ENCODE measurements at regions not wholly inside any gene's neighbourhood (a gene's known extent, or its start where the extent isn't known, plus 50 kb on each side); places are given as distances from the start of the nearest gene placed in this dataset.

DNA sequence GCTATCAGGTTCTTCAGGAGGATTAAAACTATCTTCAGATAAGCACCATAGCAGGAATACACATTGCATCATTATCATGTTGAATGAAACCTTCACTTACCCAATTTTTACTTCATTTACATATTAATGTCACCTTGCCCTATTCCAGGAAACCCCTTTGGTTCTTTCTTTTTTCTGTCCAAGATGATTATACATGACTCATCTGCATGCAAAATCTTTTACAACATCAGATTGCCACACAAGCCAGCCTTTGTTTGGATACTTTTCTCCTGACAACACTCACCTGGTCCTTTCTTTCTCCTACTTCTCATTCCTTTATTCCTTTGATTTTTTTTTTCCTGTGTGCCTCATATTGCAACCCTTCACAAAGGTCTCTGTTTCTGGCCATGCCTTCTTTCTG, 200.5 kb upstream of the POU3F2 start:
- H3K4me2 ChIP-seq (ENCODE audit: low read depth, low read length, poor library complexity, severe bottlenecking), result no peak overlapping the region
- H3K9me3 ChIP-seq (ENCODE audit: insufficient read depth, low read depth, low read length), result no peaks in the 10 kb centered on the region
- H3K4me3 ChIP-seq (ENCODE audit: low read length, poor library complexity, severe bottlenecking), result no peak overlapping the region
- no peaks in the 10 kb centered on the region for H3K79me2 ChIP-seq (ENCODE audit: insufficient read depth, low read length)
- no peaks in the 10 kb centered on the region for H3F3A ChIP-seq (ENCODE audit: low read depth)
- TF ChIP-seq EZH2phosphoT487 (IDR thresholded peaks at IDR 0.05; ENCODE audit: borderline replicate concordance) (no peak), CTCF (conservative IDR thresholded peaks at IDR 0.05; ENCODE audit: low read length) (no peak)
- no peak overlapping the region for H2AFZ ChIP-seq (ENCODE audit: low read length)
- no peak overlapping the region for H3K9ac ChIP-seq (ENCODE audit: low read depth, low read length, poor library complexity, severe bottlenecking)
- H4K20me1 ChIP-seq (ENCODE audit: insufficient read depth, low read length, poor library complexity, severe bottlenecking), result no peaks in the 10 kb centered on the region
- no peaks in the 10 kb centered on the region for H3K9me2 ChIP-seq (replicated peaks; ENCODE audit: low read depth, low read length)
- H3K4me1 ChIP-seq (ENCODE audit: insufficient read depth, low read length, poor library complexity, severe bottlenecking), result no peaks in the 10 kb centered on the region
- H3K27me3 ChIP-seq (ENCODE audit: insufficient read depth, low read length, poor library complexity, severe bottlenecking), result no peaks in the 10 kb centered on the region
- H3K36me3 ChIP-seq (ENCODE audit: insufficient read depth, low read length), result no peaks in the 10 kb centered on the region

- no peak overlapping the region for H3K4me2 ChIP-seq (ENCODE audit: low read depth, low read length, poor library complexity, severe bottlenecking)
- no peaks in the 10 kb centered on the region for H3F3A ChIP-seq (ENCODE audit: low read depth)
Measured at GRCh38 chr6:98634569-98634968, 199.8 kb upstream of the POU3F2 start.

DNA sequence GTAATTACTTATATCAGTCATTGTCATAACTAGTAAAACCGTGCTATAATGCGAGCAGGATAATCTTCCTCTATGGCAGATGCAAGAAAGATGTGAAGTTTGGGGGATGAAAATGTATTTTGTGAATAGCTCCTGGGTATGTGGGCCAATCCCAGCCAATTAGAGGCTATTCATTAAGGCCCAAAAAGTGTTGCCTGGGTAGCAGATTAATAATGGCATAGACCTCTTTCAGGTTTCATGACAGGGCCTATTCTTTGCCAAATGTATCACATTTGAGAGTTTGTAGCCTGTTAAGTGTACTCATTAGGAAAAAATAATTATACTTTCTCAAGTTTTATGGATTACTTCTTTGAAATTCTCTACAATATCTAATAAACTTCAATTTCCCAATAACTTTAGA, 199.2 kb upstream of the POU3F2 start:
- no peak for TF ChIP-seq EZH2phosphoT487 (IDR thresholded peaks at IDR 0.05; ENCODE audit: borderline replicate concordance)
- no peak for TF ChIP-seq CTCF (conservative IDR thresholded peaks at IDR 0.05; ENCODE audit: low read length)
- H4K20me1 ChIP-seq (ENCODE audit: insufficient read depth, low read length, poor library complexity, severe bottlenecking), result no peaks in the 10 kb centered on the region

More at GRCh38 chr6:98634569-98634968, 199.8 kb upstream of the POU3F2 start:
- Histone ChIP-seq H4K20me1 (ENCODE audit: insufficient read depth, low read length, poor library complexity, severe bottlenecking) (no peaks in the 10 kb centered on the region), H3K27me3 (ENCODE audit: insufficient read depth, low read length, poor library complexity, severe bottlenecking) (no peaks in the 10 kb centered on the region), H3K79me2 (ENCODE audit: insufficient read depth, low read length) (no peaks in the 10 kb centered on the region), H3K4me1 (ENCODE audit: insufficient read depth, low read length, poor library complexity, severe bottlenecking) (no peaks in the 10 kb centered on the region), H3K9me2 (replicated peaks; ENCODE audit: low read depth, low read length) (no peaks in the 10 kb centered on the region), H3K4me3 (ENCODE audit: low read length, poor library complexity, severe bottlenecking) (no peak overlapping the region), H3K36me3 (ENCODE audit: insufficient read depth, low read length) (no peaks in the 10 kb centered on the region), H2AFZ (ENCODE audit: low read length) (no peak overlapping the region), H3K9me3 (ENCODE audit: insufficient read depth, low read depth, low read length) (no peaks in the 10 kb centered on the region), H3K9ac (ENCODE audit: low read depth, low read length, poor library complexity, severe bottlenecking) (no peak overlapping the region)
- no peak for TF ChIP-seq EZH2phosphoT487 (IDR thresholded peaks at IDR 0.05; ENCODE audit: borderline replicate concordance)
- TF ChIP-seq CTCF (conservative IDR thresholded peaks at IDR 0.05; ENCODE audit: low read length), result no peak

More for the DNA sequence above, 199.2 kb upstream of the POU3F2 start:
- no peaks in the 10 kb centered on the region for H3K9me2 ChIP-seq (replicated peaks; ENCODE audit: low read depth, low read length)
- no peaks in the 10 kb centered on the region for H3K36me3 ChIP-seq (ENCODE audit: insufficient read depth, low read length)
- H3K9ac ChIP-seq (ENCODE audit: low read depth, low read length, poor library complexity, severe bottlenecking), result no peak overlapping the region
- no peak overlapping the region for H2AFZ ChIP-seq (ENCODE audit: low read length)
- H3K27me3 ChIP-seq (ENCODE audit: insufficient read depth, low read length, poor library complexity, severe bottlenecking), result no peaks in the 10 kb centered on the region
- H3K9me3 ChIP-seq (ENCODE audit: insufficient read depth, low read depth, low read length), result no peaks in the 10 kb centered on the region
- H3K79me2 ChIP-seq (ENCODE audit: insufficient read depth, low read length), result no peaks in the 10 kb centered on the region
- H3K4me3 ChIP-seq (ENCODE audit: low read length, poor library complexity, severe bottlenecking), result no peak overlapping the region
- H3K4me1 ChIP-seq (ENCODE audit: insufficient read depth, low read length, poor library complexity, severe bottlenecking), result no peaks in the 10 kb centered on the region
- H3K4me2 ChIP-seq (ENCODE audit: low read depth, low read length, poor library complexity, severe bottlenecking), result no peak overlapping the region
- no peaks in the 10 kb centered on the region for H3F3A ChIP-seq (ENCODE audit: low read depth)
